GM23338 (cell line): ENCODE measurements at regions not wholly inside any gene's neighbourhood (a gene's known extent, or its start where the extent isn't known, plus 50 kb on each side); places are given as distances from the start of the nearest gene placed in this dataset.

Source experiments
- ATAC-seq: fragments of 200-7000 bp; cut with Tn5 transposase; 3 replicates; pipeline ENCODE4 v1.9.1; 2020
- DNase-seq: peaks from one replicate; pipeline ENCODE4 v3.0.0-alpha.2; 2015; ENCODE audit warnings: low spot score
- H2AFZ ChIP-seq: fragments of 200-600 bp; sonication (generic); 2 replicates; pipeline ENCODE4 v1.8.0; 2016; ENCODE audit warnings: antibody characterized with exemption, mild to moderate bottlenecking, moderate library complexity
- H3F3A ChIP-seq: fragments of 200-600 bp; sonication (generic); replicated peaks from 2 replicates; pipeline ENCODE4 v1.8.0; 2017; ENCODE audit warnings: antibody characterized with exemption, mixed run types, low read depth
- H3K27ac ChIP-seq: fragments of 200-600 bp; sonication (generic); 2 replicates; pipeline ENCODE4 v1.6.1; 2016; ENCODE audit warnings: low read depth
- H3K27me3 ChIP-seq: fragments of 200-600 bp; sonication (generic); 2 replicates; pipeline ENCODE4 v1.8.0; 2016; ENCODE audit warnings: mild to moderate bottlenecking, mixed run types, moderate library complexity; ENCODE audit not compliant: insufficient read depth
- H3K36me3 ChIP-seq: fragments of 200-600 bp; sonication (generic); 2 replicates; pipeline ENCODE4 v1.8.0; 2016; ENCODE audit warnings: mild to moderate bottlenecking; ENCODE audit not compliant: insufficient read depth
- H3K4me1 ChIP-seq: fragments of 200-600 bp; sonication (generic); 2 replicates; pipeline ENCODE4 v1.8.0; 2016; ENCODE audit warnings: mild to moderate bottlenecking, moderate library complexity; ENCODE audit not compliant: insufficient read depth
- H3K4me2 ChIP-seq: fragments of 200-600 bp; sonication (generic); 2 replicates; pipeline ENCODE4 v1.7.1; 2017; ENCODE audit warnings: mixed run types
- H3K4me3 ChIP-seq: fragments of 200-600 bp; sonication (generic); 2 replicates; pipeline ENCODE4 v1.6.1; 2016; ENCODE audit warnings: mixed run types
- H3K79me2 ChIP-seq: fragments of 200-600 bp; sonication (generic); replicated peaks from 2 replicates; pipeline ENCODE4 v1.8.0; 2017; ENCODE audit warnings: mild to moderate bottlenecking; ENCODE audit not compliant: insufficient read depth
- H3K9me2 ChIP-seq: fragments of 200-600 bp; sonication (generic); 2 replicates; pipeline ENCODE4 v1.8.0; 2017; ENCODE audit not compliant: insufficient read depth
- H4K20me1 ChIP-seq: fragments of 200-600 bp; sonication (generic); replicated peaks from 2 replicates; pipeline ENCODE4 v1.8.0; 2017; ENCODE audit warnings: mild to moderate bottlenecking; ENCODE audit not compliant: insufficient read depth
- H3K27ac Mint-ChIP-seq: 2 replicates; pipeline ENCODE4 v1.8.0; 2020; ENCODE audit warnings: inconsistent platforms, mild to moderate bottlenecking, moderate library complexity, mixed read lengths
- H3K27me3 Mint-ChIP-seq: 3 replicates; pipeline ENCODE4 v1.8.0; 2022; ENCODE audit warnings: low read depth, mild to moderate bottlenecking, moderate library complexity, mixed read lengths, inconsistent platforms; ENCODE audit not compliant: insufficient read depth, poor library complexity
- H3K36me3 Mint-ChIP-seq: 3 replicates; pipeline ENCODE4 v1.8.0; 2021; ENCODE audit warnings: low read depth, mild to moderate bottlenecking, inconsistent platforms, moderate library complexity, mixed read lengths
- H3K4me1 Mint-ChIP-seq: 3 replicates; pipeline ENCODE4 v1.8.0; 2020; ENCODE audit warnings: mild to moderate bottlenecking, inconsistent platforms, mixed read lengths
- H3K4me3 Mint-ChIP-seq: 3 replicates; pipeline ENCODE4 v1.8.0; 2021; ENCODE audit warnings: moderate library complexity, mild to moderate bottlenecking, inconsistent platforms, mixed read lengths
- H3K9me3 Mint-ChIP-seq: 3 replicates; pipeline ENCODE4 v1.8.0; 2020; ENCODE audit warnings: moderate library complexity, mild to moderate bottlenecking, inconsistent platforms, mixed read lengths
- CTCF ChIP-seq, 2 experiments: fragments of 200-600 bp in 1 of 2; sonication (generic) in 1 of 2; conservative IDR thresholded peaks; 2 replicates each; pipeline versions ENCODE4 v1.5.1 to v1.6.1; 2016 to 2017; ENCODE audit warnings: antibody characterized with exemption in 2 of 2, low read depth in 2 of 2, mild to moderate bottlenecking in 2 of 2, moderate library complexity in 1 of 2
- EZH2 ChIP-seq: fragments of 200-600 bp; sonication (generic); IDR thresholded peaks from one replicate; pipeline ENCODE4 v1.8.0; 2017; ENCODE audit warnings: antibody characterized with exemption, mild to moderate bottlenecking, low read depth; ENCODE audit not compliant: unreplicated experiment
- JUNB ChIP-seq: IDR thresholded peaks from one replicate; pipeline ENCODE4 v1.6.1; 2016; ENCODE audit warnings: antibody characterized with exemption; ENCODE audit not compliant: unreplicated experiment
- STAT1 ChIP-seq: IDR thresholded peaks from one replicate; pipeline ENCODE4 v1.6.1; 2016; ENCODE audit warnings: antibody characterized with exemption; ENCODE audit not compliant: unreplicated experiment
- ZNF114 ChIP-seq: fragments of 250-450 bp; sonication (Bioruptor Pico); IDR thresholded peaks from 2 replicates; pipeline ENCODE4 v1.5.0; 2020; ENCODE audit warnings: mild to moderate bottlenecking, moderate library complexity
- TF ChIP-seq, protein P1 (sequence below): IDR thresholded peaks from 2 replicates; pipeline ENCODE4 v1.6.1; 2016; ENCODE audit warnings: antibody characterized with exemption
- TF ChIP-seq, protein P2 (sequence below): fragments of 250-450 bp; sonication (Bioruptor Pico); IDR thresholded peaks from 2 replicates; pipeline ENCODE4 v1.5.0; 2020; ENCODE audit warnings: mild to moderate bottlenecking, moderate library complexity

DNA sequence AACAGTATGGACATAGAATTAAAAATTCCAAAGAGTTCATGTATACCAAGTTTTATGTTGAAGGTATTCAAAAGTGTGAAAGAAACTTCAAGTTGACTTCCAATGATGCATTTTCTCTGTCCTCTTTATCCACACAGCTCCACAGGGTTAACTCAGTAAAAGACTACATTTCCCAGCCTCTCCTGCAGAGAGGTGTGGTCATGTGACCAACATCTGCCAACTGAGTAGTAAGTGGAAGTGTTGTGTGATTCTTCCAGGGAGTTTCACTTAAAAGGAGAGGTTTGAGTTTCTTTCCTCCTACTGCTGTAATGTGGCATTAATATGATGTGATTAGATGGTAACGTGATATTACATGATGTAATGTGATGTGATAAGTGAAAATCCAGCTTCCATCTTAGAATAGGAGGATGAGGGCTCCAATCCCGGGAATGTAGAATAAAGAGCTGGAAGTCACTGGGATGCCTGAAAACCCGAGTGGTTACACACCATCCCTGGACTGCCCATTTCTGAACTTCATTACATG is 280.6 kb downstream of the ARRDC4 start:
- H3K79me2 ChIP-seq: no peaks in the 10 kb centered on the region
- H3K27ac Mint-ChIP-seq: no peak overlapping the region
- no peak overlapping the region for H3K4me3 ChIP-seq
- H3K27me3 Mint-ChIP-seq: peaks cover 1% of the 10 kb centered on the region
- no peak overlapping the region for H3K4me2 ChIP-seq
- H3K9me3 Mint-ChIP-seq: no peaks in the 10 kb centered on the region
- peak overlapping the region; percentile 7 for H2AFZ ChIP-seq
- no peak overlapping the region for H3K27ac ChIP-seq
- no peaks in the 10 kb centered on the region for H3K4me1 ChIP-seq
- H3F3A ChIP-seq: no peaks in the 10 kb centered on the region
- H3K4me1 Mint-ChIP-seq: no peaks in the 10 kb centered on the region
- TF ChIP-seq JUNB: no peak
- TF ChIP-seq, protein P1, sequence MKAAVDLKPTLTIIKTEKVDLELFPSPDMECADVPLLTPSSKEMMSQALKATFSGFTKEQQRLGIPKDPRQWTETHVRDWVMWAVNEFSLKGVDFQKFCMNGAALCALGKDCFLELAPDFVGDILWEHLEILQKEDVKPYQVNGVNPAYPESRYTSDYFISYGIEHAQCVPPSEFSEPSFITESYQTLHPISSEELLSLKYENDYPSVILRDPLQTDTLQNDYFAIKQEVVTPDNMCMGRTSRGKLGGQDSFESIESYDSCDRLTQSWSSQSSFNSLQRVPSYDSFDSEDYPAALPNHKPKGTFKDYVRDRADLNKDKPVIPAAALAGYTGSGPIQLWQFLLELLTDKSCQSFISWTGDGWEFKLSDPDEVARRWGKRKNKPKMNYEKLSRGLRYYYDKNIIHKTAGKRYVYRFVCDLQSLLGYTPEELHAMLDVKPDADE: peak; percentile 70; the same call in 1 of the 2 replicates
- ATAC-seq (peak; percentile 76), DNase-seq (peak; percentile 62)
- H3K36me3 Mint-ChIP-seq: no peaks in the 10 kb centered on the region
- no peaks in the 10 kb centered on the region for H3K36me3 ChIP-seq
- H3K9me2 ChIP-seq: no peaks in the 10 kb centered on the region
- H4K20me1 ChIP-seq: no peaks in the 10 kb centered on the region
- no peaks in the 10 kb centered on the region for H3K27me3 ChIP-seq
- H3K4me3 Mint-ChIP-seq: no peak overlapping the region

- ATAC-seq (peak; percentile 84), DNase-seq (no peak)
- peaks cover 15% of the 10 kb centered on the region for H3K4me1 Mint-ChIP-seq
- Histone ChIP-seq H3K4me1 (no peaks in the 10 kb centered on the region; the same call in 1 of the 2 replicates), H3K27me3 (no peaks in the 10 kb centered on the region), H3K4me3 (no peak overlapping the region), H4K20me1 (no peaks in the 10 kb centered on the region), H3K9me2 (no peaks in the 10 kb centered on the region), H3K79me2 (no peaks in the 10 kb centered on the region), H2AFZ (peak overlapping the region; percentile 38; the same call in 1 of the 2 replicates), H3K36me3 (no peaks in the 10 kb centered on the region), H3K27ac (no peak overlapping the region), H3K4me2 (no peak overlapping the region), H3F3A (no peaks in the 10 kb centered on the region)
- H3K9me3 Mint-ChIP-seq: peaks cover 26% of the 10 kb centered on the region
- TF ChIP-seq CTCF (conservative IDR thresholded peaks at IDR 0.05; ENCODE audit: low read depth in 2 of 2) (no peak), EZH2 (no peak), STAT1 (no peak), ZNF114 (CRISPR knock-in tag) (no peak)
- TF ChIP-seq, protein P2, sequence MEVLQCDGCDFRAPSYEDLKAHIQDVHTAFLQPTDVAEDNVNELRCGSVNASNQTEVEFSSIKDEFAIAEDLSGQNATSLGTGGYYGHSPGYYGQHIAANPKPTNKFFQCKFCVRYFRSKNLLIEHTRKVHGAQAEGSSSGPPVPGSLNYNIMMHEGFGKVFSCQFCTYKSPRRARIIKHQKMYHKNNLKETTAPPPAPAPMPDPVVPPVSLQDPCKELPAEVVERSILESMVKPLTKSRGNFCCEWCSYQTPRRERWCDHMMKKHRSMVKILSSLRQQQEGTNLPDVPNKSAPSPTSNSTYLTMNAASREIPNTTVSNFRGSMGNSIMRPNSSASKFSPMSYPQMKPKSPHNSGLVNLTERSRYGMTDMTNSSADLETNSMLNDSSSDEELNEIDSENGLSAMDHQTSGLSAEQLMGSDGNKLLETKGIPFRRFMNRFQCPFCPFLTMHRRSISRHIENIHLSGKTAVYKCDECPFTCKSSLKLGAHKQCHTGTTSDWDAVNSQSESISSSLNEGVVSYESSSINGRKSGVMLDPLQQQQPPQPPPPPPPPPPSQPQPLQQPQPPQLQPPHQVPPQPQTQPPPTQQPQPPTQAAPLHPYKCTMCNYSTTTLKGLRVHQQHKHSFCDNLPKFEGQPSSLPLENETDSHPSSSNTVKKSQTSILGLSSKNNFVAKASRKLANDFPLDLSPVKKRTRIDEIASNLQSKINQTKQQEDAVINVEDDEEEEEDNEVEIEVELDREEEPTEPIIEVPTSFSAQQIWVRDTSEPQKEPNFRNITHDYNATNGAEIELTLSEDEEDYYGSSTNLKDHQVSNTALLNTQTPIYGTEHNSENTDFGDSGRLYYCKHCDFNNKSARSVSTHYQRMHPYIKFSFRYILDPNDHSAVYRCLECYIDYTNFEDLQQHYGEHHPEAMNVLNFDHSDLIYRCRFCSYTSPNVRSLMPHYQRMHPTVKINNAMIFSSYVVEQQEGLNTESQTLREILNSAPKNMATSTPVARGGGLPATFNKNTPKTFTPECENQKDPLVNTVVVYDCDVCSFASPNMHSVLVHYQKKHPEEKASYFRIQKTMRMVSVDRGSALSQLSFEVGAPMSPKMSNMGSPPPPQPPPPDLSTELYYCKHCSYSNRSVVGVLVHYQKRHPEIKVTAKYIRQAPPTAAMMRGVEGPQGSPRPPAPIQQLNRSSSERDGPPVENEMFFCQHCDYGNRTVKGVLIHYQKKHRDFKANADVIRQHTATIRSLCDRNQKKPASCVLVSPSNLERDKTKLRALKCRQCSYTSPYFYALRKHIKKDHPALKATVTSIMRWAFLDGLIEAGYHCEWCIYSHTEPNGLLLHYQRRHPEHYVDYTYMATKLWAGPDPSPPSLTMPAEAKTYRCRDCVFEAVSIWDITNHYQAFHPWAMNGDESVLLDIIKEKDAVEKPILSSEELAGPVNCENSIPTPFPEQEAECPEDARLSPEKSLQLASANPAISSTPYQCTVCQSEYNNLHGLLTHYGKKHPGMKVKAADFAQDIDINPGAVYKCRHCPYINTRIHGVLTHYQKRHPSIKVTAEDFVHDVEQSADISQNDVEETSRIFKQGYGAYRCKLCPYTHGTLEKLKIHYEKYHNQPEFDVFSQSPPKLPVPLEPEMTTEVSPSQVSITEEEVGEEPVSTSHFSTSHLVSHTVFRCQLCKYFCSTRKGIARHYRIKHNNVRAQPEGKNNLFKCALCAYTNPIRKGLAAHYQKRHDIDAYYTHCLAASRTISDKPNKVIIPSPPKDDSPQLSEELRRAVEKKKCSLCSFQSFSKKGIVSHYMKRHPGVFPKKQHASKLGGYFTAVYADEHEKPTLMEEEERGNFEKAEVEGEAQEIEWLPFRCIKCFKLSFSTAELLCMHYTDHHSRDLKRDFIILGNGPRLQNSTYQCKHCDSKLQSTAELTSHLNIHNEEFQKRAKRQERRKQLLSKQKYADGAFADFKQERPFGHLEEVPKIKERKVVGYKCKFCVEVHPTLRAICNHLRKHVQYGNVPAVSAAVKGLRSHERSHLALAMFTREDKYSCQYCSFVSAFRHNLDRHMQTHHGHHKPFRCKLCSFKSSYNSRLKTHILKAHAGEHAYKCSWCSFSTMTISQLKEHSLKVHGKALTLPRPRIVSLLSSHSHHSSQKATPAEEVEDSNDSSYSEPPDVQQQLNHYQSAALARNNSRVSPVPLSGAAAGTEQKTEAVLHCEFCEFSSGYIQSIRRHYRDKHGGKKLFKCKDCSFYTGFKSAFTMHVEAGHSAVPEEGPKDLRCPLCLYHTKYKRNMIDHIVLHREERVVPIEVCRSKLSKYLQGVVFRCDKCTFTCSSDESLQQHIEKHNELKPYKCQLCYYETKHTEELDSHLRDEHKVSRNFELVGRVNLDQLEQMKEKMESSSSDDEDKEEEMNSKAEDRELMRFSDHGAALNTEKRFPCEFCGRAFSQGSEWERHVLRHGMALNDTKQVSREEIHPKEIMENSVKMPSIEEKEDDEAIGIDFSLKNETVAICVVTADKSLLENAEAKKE (CRISPR knock-in tag): peak; percentile 53
- H3K36me3 Mint-ChIP-seq: peaks cover 22% of the 10 kb centered on the region
- H3K27ac Mint-ChIP-seq: peak overlapping the region; percentile 54
- no peak overlapping the region for H3K4me3 Mint-ChIP-seq
- peaks cover 5% of the 10 kb centered on the region for H3K27me3 Mint-ChIP-seq
These were observed 296.8 kb downstream of the ARRDC4 start for GRCh38 chr15:98257290-98257689.
